Urinary bladder (tissue), 3 donors: ENCODE measurements at regions not wholly inside any gene's neighbourhood (a gene's known extent, or its start where the extent isn't known, plus 50 kb on each side); places are given as distances from the start of the nearest gene placed in this dataset.
"Not testable (repeated sequence)": the region's sequence is repeated elsewhere in the genome, so short reads cannot be mapped to it uniquely, and the experiment has no call there.

Experiments used
- DNase-seq: peaks from one replicate; pipeline ENCODE4 v3.0.0-alpha.2; 2015; ENCODE audit errors: extremely low spot score
- H3K27ac ChIP-seq: one replicate; pipeline ENCODE4 v1.5.1; 2013; ENCODE audit warnings: low read depth, mild to moderate bottlenecking, moderate library complexity
- H3K36me3 ChIP-seq: one replicate; pipeline ENCODE4 v1.6.1; 2013; ENCODE audit warnings: mild to moderate bottlenecking, moderate library complexity; ENCODE audit not compliant: insufficient read depth
- H3K4me1 ChIP-seq: one replicate; pipeline ENCODE4 v1.6.1; 2013; ENCODE audit warnings: mild to moderate bottlenecking, moderate library complexity; ENCODE audit not compliant: insufficient read depth
- H3K4me3 ChIP-seq: one replicate; pipeline ENCODE4 v1.5.1; 2013; ENCODE audit warnings: low read depth, low read length
- WGBS: extraction: QIAGEN DNeasy Blood & Tissue Kit; methylation state at CpG from one replicate; pipeline ENCODE4 v1.1.7; 2013; 5-methylcytosine and 5-hydroxymethylcytosine counted together
- donor health status: healthy with polysubstance abuse.
- donor health status: healthy.

DNA sequence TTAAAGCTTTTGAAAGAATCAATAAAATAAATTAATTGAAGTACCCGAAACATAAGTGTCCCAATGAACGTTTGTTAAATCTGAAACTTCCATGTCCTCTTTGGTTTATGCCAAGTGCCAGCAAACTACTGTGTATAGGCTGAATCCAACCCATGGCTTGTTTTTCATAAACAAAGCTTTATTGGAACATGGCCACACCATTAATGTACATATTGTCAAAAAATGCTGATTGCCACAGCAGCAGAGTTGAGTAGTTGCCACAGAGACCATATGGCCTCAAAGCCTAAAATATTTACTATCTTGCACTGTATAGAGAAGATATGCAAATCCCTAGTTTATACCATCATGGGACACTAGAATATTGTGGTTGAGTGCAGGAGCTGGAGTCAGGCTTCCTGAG is 406.1 kb downstream of the MAFB start:
- Histone ChIP-seq H3K36me3 (no peaks in the 10 kb centered on the region), H3K27ac (no peak overlapping the region), H3K4me3 (no peak overlapping the region), H3K4me1 (no peaks in the 10 kb centered on the region)
- WGBS, result 48% methylated on average over 2 of the region's 2 CpGs
- no peak for DNase-seq

DNA sequence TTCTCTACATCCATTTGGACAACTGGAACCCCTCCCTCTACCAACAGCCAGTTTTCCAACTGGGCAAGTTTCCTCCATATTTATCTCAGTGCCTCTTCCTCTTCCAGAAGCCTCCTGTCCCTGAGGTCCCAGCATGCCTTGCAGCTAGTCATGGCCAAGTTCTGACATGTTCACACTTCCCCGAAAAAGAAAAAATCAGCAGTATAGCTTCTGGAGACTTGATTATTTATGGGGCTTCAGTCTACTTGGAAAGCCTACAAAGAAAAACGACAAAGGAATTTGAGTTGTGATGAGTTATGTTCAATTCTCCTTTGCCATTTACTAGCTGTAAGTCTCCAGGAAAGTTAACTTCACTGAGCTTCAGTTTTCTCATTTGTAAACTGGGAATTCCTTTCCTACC is 406.5 kb downstream of the MAFB start:
- no peak overlapping the region for H3K27ac ChIP-seq
- DNase-seq, result no peak
- H3K4me3 ChIP-seq, result no peak overlapping the region
- no peaks in the 10 kb centered on the region for H3K36me3 ChIP-seq
- WGBS, result 20% methylated on average over 2 of the region's 2 CpGs
- H3K4me1 ChIP-seq, result no peaks in the 10 kb centered on the region

DNA sequence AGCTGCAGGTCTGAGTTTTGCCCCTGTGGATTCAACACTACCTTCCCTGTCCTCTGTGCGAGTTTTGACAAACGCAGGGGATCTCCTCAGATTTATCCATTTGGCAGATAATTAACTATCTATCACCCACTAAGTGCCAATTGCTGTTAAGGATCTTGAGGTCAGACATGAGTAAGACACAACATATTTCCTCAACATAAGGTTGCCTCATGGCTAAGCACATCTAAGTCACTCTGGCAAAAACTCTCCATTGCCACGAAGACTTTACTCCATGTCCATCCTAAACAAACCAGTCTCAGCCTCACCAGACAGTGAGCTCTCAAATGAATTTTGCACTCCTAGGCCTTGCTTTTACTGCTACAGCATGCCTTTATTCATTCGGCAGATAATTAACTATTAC is 408.4 kb downstream of the MAFB start:
- WGBS, result 95% methylated on average over 4 of the region's 4 CpGs
- no peak for DNase-seq
- Histone ChIP-seq H3K4me1 (no peaks in the 10 kb centered on the region), H3K27ac (no peak overlapping the region), H3K36me3 (no peaks in the 10 kb centered on the region), H3K4me3 (no peak overlapping the region)

DNA sequence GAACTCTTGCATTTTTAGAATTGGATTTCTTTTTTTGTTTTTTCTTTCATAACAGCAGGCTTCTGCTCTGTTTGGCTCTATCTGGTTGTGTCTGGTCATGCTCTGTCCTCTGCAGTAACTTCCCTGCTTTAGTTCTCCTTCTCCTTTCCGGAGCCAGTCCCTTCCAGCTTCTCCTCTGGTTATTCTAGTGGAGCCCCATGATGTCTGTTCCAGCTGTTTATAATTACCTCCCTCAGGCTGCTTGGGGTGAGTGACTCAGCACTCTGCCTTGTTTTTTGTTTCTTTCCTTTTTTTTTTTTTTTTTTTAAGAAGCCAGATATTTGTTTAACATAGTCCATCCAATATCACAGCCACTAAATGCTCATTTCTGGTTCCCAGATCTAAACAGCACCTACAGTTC is 409.6 kb downstream of the MAFB start:
- H3K27ac ChIP-seq, result no peak overlapping the region
- WGBS, result 33% methylated on average over 1 of the region's 1 CpG
- no peak overlapping the region for H3K4me3 ChIP-seq
- H3K4me1 ChIP-seq, result no peaks in the 10 kb centered on the region
- DNase-seq, result no peak
- no peaks in the 10 kb centered on the region for H3K36me3 ChIP-seq

DNA sequence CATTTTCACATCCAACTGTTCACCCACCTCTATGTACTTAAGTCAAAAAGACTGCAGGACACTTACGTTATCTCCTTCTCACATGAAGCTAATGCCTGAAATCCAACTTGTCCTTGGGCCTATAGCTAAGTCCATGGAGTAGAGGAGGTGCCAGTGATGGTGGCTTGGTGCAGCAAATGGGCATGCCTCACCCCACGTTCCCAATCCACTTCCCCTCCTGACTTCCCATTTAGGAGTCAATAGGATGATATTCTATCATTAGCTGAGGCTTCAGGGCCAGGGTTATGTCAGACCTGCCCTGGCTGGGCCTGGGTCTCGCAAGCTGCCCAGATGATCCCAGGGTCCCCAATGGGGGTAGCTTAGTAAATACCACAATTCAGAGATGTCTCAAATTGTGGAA is 410.4 kb downstream of the MAFB start:
- no peak for DNase-seq
- Histone ChIP-seq H3K4me1 (no peaks in the 10 kb centered on the region), H3K4me3 (no peak overlapping the region), H3K36me3 (no peaks in the 10 kb centered on the region), H3K27ac (no peak overlapping the region)
- WGBS, result 87% methylated on average over 3 of the region's 3 CpGs

DNA sequence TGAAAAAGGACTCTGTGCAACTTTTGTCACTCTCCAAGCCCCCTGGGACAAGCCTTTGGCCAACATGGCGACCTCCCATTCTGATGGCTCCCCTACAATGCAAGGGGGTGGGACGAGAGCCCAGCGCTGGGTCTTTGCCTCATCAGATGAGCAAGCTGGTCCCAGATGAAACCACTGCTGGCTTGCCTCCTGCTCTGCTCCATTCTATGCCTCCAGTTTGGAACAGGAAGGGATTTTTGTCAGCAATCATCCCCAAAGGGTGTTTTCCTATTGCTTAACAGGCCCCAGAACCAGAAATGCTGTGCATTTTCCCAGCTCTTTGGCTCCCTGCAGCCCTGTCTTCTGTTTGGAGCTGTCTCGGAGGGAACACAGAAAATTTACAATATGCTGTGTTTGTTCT is 412.7 kb downstream of the MAFB start:
- no peak for DNase-seq
- 79% methylated on average over 4 of the region's 4 CpGs for WGBS
- H3K4me3 ChIP-seq, result no peak overlapping the region
- H3K4me1 ChIP-seq, result no peaks in the 10 kb centered on the region
- no peak overlapping the region for H3K27ac ChIP-seq
- H3K36me3 ChIP-seq, result no peaks in the 10 kb centered on the region

DNA sequence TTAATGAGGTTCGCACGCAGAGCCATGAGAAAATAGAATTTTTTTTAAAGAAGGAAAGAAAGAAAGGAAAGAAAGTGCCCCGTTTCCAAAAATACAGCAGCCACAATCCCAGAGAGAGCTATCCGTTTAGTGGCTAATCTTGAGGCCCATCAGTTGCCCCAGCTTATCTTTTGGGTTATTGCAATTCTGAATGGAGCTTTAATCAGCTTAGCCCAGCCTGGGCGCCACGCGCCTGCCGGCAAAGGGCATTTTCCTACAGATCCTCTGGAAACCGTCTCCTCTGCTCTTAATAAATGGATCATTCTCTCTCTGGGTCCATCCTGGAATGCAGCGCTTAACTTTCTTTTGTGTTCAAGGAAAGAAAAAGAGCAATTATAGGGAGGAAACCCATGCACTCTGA is 413.3 kb downstream of the MAFB start:
- H3K4me3 ChIP-seq, result no peak overlapping the region
- WGBS, result 64% methylated on average over 10 of the region's 10 CpGs
- H3K36me3 ChIP-seq, result no peaks in the 10 kb centered on the region

DNA sequence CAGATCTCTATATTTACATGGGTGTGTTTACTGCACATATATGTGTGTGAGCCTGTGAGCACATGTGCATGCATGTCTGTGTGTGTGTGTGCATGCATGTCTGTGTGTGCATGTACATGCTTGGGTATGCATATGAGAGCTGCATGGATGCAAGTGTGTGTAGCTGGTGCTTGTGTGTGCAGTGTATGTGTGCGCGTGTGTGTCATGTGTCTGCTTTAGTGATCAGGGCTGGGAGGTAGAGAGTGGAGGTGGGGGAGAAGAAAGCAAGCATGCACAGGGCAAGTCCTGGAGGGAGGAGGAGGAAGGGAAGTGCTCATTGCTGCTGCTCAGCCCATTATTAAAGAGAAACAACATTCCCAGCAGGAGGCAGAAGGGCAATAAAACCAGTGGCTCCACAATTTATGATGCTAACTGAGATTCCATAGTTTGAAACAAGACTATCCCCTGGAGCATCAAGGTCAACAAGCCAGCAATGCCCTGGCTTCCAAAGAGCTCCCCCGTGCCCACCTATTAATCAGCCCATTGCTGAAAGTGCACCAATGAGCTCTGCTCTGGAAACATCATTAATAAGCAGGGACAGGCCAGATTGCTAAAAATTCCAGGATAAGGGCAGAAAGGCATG is 414.0 kb downstream of the MAFB start:
- Histone ChIP-seq H3K4me1 (no peaks in the 10 kb centered on the region), H3K36me3 (no peaks in the 10 kb centered on the region), H3K27ac (no peak overlapping the region), H3K4me3 (no peak overlapping the region)
- WGBS, result 65% methylated on average over 3 of the region's 3 CpGs
- no peak for DNase-seq

More for the DNA sequence above, 413.3 kb downstream of the MAFB start:
- no peak for DNase-seq
- no peak overlapping the region for H3K27ac ChIP-seq
- H3K4me1 ChIP-seq, result no peaks in the 10 kb centered on the region

DNA sequence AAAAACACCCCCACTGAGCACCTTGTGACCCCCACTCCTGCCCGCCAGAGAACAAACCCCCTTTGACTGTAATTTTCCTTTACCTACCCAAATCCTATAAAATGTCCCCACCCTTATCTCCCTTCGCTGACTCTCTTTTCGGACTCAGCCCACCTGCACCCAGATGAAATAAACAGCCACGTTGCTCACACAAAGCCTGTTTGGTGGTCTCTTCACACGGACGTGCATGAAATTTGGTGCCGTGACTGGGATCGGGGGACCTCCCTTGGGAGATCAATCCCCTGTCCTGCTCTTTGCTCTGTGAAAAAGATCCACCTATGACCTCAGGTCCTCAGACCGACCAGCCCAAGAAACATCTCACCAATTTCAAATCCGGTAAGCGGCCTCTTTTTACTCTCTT is 419.8 kb downstream of the MAFB start:
- WGBS, result 87% methylated on average over 11 of the region's 11 CpGs

DNA sequence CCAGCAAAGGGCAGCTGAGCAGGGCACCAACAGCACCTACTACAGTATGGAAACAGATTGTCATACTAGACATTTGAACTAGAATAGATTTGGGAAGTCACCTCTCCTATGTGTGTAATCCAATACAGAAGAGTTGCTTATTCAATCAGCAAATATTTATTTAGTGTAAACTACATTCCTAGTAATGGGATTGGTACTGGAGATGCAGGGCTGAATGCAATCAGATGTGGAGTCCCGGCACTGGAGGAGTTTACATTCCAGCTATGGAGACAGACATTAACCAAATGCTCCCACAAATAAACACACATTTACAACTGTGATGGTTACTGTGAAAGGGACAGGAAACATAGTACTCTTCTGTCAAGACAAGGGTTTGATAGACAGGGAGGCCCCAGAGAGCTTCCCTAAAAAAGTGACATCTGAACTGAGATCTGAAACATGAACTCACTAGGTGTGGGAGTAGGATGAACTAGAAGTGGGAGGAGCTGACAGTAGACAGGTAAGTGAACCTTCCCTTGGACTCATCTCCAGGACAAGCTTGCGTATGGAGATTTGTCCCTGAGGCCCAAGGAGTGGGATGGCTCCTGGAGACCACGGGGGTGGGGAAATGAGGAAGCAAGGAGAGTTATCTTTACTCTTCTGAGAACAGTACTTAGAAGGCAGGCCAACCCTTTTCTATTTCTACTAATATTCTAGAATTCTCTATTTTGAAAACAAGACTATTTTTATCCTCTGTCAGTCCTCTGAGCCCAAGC is 420.5 kb downstream of the MAFB start:
- no peaks in the 10 kb centered on the region for H3K4me1 ChIP-seq
- DNase-seq, result no peak
- no peaks in the 10 kb centered on the region for H3K36me3 ChIP-seq
- 60% methylated on average over 3 of the region's 3 CpGs for WGBS
- H3K27ac ChIP-seq, result no peak overlapping the region
- no peak overlapping the region for H3K4me3 ChIP-seq

More for the DNA sequence above, 419.8 kb downstream of the MAFB start:
- H3K36me3 ChIP-seq, H3K4me3 ChIP-seq, H3K27ac ChIP-seq, H3K4me1 ChIP-seq, DNase-seq: not testable (repeated sequence)

DNA sequence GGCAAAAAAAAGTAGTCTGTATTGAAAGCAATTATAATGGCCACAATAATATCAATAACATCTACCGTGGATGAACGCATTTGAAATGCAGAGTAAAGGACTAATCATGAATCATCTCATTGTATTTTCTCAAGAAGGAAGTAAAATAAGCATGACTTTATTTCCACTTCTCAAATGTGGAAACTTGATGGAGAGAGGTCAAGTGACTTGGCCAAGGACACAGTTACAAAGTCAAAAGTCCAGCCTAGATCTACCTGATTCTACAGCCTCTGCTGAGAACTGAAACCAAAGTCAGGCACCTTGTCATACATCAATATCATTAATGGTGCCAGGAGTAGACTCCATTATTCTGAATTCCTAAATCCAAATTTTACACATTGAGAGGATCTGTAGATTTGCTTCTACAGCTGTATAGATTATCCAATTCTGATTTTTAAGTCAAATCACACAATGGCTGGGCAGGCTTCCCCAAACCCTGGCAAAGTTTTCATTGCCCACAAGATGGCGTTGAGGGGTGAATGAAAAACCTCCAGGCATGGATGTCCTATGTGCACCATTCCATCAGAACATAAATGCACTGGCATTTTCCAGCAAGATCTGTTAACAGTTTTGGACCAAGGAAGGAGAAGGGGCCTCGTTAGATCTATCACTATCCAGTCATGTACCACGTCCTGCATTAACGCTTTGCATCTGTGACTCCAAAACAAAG is 423.1 kb downstream of the MAFB start:
- DNase-seq, result no peak
- Histone ChIP-seq H3K4me1 (no peaks in the 10 kb centered on the region), H3K4me3 (no peak overlapping the region), H3K36me3 (no peaks in the 10 kb centered on the region), H3K27ac (no peak overlapping the region)
- WGBS, result 66% methylated on average over 6 of the region's 6 CpGs

DNA sequence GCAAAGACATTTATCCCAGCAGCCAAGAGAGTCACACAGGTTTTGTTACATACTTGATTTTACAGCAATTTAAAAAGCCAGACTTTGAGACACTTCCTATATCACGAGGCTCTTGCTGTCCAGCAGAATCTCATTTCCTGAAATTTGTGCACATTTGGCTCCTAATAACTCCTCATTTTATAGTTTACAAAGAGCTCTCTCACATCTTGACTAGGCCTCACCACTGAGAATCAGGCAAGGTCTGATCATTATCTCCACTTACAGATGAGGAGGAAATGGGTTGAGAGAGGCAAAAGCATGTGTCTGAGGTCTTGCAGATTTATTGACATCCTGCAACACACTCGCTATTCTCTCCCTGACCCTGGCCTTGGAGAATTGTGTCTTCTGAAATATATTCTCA is 426.8 kb downstream of the MAFB start:
- DNase-seq, result no peak
- WGBS, result 65% methylated on average over 2 of the region's 2 CpGs
- Histone ChIP-seq H3K27ac (no peak overlapping the region), H3K36me3 (no peaks in the 10 kb centered on the region), H3K4me3 (no peak overlapping the region), H3K4me1 (no peaks in the 10 kb centered on the region)

DNA sequence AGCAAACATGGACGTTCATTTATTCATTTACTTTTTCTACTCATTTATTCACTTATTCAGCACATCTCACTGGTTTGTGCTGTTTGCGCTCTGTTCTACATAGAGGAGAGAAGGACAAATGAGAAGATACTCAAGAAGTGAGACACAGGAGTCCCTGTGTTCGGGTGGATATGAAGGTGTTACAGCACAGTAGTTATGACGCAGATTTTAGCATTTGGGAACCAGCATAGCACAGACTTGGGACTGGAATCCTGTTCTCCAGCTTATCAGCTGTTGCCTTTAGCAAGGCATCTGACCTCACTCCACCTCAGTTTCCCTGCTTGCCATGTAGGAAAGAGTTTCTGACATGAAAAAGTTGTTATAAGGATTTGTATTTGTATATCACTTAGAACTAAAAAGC is 430.1 kb downstream of the MAFB start:
- H3K4me3 ChIP-seq, result no peak overlapping the region
- no peak for DNase-seq
- H3K27ac ChIP-seq, result no peak overlapping the region
- 68% methylated on average over 4 of the region's 4 CpGs for WGBS
- H3K4me1 ChIP-seq, result no peaks in the 10 kb centered on the region
- no peaks in the 10 kb centered on the region for H3K36me3 ChIP-seq

DNA sequence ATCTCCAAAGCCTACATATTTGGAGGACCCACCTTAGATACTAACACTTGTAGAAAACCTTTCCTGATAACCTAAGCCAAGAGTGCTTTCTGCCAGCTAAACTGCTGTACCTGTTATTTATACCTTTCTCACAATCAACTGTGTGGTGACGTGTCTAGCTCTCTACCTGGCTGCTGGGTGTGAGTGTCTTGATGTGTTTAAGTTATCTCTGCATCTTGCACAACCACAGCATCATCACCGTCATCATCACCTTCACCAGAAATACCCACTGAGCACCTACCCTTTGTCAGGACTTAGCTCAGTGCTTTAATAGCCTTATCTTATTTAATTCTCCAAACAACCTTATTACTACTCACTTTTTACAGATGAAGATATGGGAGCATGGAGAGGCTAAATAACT is 431.3 kb downstream of the MAFB start:
- Histone ChIP-seq H3K27ac (no peak overlapping the region), H3K36me3 (no peaks in the 10 kb centered on the region), H3K4me3 (no peak overlapping the region), H3K4me1 (no peaks in the 10 kb centered on the region)
- DNase-seq, result no peak
- WGBS, result 89% methylated on average over 2 of the region's 2 CpGs
